ENCODE measurements at regions not wholly inside any gene's neighbourhood (a gene's known extent, or its start where the extent isn't known, plus 50 kb on each side); places are given as distances from the start of the nearest gene placed in this dataset.

DNA sequence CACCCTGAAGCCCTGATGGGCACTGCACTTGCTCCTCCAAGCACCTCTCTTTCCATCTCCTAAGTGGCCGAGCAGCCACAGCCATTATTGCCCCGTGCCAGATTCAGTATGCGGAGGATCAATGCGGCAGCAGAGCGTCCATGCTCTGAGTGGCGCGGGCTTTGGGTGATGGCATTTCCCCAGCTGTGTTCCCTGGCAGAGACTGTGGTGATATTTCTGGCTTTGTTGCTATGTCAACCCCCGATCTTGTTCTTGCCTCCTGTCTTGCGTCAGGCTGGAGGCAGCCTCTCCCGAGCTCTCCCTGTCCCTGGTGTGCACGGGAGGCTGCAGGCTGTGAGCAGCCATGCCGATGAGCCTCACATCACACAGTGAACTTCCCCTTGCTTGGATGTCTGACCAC, 1018.6 kb downstream of the TBC1D22A start:
- no peak for DNase-seq (ENCODE audit: low read depth in 2 of 2)

DNA sequence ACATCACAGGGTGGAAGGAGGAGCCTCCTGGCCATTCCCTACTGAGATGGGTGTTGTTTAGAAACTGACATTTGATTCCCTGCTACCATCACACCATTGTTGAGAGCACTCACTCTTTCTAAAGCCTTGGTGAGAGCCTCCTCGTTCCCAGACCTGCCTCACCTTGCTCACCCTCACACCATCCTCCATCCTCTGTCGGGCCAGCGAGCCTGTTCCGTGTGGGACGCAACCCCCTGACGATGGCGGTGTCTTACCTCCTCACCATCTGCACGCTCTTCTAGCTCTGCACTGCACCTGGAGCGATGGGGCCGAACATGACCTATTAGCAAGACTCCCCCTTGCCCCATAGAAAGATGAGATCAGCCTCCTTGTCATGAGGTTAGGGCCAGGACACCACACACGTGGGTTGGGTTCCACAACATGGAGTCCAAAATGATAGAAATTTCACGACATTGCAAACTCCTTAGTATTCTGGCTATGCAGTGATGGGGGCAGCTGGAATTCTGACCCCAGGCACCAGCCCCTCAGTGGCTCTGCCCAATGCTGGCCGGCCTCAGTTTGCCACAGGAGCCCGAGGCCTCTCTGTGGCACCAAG, 1017.9 kb downstream of the TBC1D22A start:
- no peak for DNase-seq (ENCODE audit: low read depth in 2 of 2)

DNA sequence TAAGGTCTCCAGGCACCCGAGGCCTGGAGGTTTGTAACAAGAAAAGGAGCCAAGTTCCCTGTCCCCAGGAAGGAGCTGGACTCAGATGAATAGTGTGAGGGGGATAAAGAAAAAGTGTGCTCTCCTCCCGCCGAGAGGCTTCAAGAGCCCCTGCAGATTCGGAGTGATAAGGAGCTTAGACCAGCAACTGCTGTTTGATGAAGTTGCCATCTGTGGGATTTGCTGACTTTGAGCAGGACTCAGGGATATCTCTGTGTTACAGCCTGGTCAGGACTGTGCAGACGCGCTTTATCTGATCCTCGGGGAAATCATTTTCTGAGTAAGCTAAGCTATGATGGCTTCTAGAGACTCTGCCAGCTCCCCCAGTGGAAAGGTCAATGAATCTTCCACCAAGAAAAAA, 1017.0 kb downstream of the TBC1D22A start:
- no peak for DNase-seq (ENCODE audit: low read depth in 2 of 2)

DNA sequence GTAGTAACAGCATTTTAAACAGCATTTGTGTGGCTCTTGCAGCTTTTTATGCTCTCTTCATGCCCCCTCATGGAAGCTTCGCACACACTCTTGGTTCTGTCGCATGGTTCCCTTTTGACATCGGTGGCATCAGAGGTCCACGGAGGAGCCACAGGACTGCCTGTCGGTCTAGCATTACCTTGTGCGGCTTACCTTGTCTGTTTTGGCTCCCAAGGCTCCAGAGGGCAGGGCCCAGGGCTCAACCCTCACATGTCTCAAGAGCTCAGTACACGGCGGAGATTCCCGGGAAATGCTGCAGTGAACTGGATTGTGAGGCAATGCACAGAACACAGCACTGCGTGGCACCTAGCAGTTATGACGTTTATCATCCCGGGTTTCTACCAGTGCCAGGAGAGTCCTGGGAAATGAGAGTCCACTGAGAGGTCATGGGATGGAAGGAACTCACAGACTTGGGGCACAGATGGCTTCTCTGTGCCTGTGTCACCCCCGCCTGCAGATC, 1015.8 kb downstream of the TBC1D22A start:
- DNase-seq (ENCODE audit: low read depth in 2 of 2): no peak

DNA sequence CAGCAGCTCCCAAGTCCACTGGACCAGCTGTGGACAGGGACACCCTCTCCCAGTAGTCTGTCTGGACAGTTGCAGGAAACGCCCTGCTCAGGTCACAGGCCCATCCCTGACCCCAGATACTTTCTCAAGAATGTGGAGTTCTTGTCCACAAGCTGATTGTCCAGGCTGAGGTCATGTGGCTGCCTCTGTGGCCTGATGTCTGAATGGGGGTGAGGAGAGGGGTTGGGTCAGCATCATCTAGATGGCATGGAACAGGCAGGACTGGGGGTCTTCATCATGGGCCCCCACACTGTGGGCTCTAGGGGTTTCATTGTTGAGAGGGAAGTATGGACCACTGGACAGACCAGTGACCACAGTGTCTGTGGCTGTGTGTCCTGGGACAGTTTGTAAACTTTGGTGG, 1015.0 kb downstream of the TBC1D22A start:
- no peak for DNase-seq (ENCODE audit: low read depth in 2 of 2)

DNA sequence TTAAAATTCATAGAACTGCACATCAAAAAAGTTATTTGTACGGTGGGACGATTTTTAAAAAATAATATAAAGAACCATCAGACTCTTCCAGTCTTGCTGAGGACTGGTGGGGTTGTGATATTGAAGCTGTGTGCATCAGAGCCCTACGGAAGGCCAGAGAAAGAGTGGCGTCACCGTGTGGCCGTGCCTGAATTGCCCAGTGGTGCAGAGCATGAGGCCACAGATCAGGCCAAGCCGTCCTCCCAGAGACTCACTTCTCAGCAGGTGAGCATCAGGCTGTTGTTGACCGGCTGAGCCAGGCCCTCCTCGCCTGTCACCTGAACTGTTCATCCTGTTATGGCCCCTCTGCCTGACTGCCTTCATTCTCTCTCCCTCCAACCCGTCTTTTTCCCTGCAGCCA, 1013.9 kb downstream of the TBC1D22A start:
- no peak for DNase-seq (ENCODE audit: low read depth in 2 of 2)

DNA sequence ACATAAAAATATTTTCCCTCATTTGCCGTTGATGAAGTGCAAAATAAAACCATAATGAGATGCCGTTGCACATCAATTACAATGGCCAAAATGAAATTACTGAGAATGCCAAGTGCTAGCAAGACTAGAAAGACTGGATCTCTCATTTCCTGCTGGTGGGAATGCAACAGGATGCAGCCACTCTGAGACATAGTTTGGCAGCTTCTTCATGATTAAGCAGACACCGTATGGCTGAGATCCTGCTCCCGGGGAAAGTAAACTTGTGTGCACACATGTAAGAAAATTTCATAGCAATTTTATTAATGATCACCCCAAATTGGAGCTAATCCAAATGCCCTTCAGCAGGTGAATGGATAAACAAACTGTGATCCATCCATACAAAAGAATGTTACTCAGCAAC, 1013.2 kb downstream of the TBC1D22A start:
- DNase-seq (ENCODE audit: low read depth in 2 of 2): no peak

DNA sequence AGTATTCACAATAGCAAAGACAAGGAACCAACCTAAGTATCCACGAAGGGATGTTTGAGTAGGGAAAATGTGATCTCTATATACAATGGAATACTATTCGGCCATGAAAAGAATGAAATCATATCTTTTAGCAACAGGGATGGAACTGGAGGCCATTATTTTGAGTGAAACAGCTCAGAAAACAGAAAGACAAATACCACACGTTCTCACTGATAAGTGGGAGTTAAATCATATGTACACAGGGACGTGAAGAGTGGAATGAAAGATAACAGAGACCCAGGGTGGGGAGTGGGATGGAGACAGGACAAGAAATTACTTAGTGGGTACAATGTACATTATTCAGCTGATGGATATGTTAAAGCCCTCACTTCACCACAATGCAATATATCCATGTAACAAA, 1012.7 kb downstream of the TBC1D22A start:
- no peak for DNase-seq (ENCODE audit: low read depth in 2 of 2)

DNA sequence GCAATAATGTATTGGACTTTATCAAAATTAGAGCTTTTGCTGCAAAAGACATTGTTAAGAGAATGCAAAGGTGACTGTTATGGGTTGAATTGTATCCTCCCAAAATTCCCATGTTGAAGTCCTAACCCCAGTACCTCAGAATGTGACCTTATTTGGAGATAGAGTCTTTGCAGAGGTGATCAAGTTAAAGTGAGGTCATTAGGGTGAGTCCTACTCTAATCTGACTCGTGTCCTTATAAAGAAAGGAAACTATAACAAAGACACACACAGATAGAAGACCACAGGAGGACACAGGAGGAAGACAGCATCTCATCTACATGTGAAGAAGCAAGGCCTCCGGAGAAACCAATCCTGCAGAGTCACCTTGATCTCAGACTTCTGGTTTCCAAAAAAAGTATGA, 1011.2 kb downstream of the TBC1D22A start:
- no peak for DNase-seq (ENCODE audit: low read depth in 2 of 2)

DNA sequence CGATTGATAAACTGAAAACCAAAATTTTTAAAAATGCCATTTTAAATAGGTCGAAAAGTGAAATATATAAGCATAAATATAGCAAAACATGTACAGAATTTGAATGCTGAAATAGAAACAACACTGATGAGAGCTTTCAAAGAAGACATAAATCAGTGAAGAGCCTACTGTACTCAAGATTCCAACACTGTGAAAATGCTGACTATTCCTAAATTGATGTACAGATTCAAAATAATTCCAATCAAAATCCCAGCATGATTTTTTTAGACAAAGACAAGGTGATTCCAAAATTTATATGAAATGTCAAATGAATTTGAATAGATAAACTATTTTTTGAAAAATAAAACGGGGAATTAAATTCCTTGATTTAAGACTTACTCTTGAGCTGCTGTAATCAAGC, 1010.4 kb downstream of the TBC1D22A start:
- DNase-seq (ENCODE audit: low read depth in 2 of 2): no peak

DNA sequence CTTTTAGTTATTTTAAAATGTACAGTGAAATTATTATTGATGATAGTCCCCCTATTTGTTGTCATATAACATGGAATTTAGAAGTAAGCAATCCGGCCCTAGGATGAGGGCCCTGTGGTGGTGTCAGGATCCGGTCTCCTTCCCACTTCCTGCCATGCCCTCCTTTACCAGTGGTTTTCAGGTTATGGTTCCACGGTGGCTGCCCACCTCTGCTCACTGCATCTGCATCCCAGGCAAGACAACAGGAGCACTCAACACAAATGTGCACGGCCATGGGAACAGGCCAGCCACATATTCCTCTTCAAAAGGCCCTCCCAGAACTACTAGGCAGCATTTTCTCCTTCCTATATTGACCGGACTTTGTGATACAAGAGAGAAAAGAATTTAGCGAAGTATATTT, 1007.2 kb downstream of the TBC1D22A start:
- DNase-seq (ENCODE audit: low read depth in 2 of 2): no peak

DNA sequence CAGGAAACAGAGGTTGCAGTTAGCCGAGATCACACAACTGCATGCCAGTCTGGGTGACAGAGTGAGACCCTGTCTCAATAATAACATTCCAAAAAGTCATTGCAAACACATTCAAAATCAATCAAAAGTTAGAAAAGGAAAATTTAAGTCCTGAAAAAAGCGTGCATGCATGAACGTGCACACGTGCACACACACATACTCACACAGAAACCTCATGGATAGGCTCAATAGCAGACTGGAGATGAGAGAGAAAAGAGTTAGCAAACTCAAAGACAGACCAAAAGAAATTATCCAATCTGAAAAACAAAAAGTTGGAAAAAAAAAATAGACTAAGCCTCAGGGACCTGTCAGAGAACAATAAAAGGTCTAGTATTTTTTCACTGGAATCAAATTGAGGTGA, 1005.6 kb downstream of the TBC1D22A start:
- no peak for DNase-seq (ENCODE audit: low read depth in 2 of 2)

DNA sequence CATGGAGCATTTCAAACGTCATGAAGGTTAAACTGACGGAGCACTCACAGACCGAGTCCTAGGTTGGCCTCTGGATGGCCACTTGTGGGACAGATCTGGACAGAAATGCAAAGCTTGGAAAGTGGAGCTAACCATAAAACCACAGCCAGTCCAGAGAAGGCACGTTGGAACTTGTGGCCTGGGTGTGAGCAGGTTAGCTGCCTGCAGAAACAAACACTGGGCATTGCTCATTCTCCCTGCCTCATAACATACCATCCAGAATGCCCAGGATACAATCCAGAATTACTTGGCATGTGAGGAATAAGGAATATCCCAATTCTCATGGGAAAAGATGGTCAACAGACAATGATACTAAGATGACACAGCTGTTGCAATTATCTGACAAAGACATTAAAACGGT, 1005.0 kb downstream of the TBC1D22A start:
- DNase-seq (ENCODE audit: low read depth in 2 of 2): no peak

DNA sequence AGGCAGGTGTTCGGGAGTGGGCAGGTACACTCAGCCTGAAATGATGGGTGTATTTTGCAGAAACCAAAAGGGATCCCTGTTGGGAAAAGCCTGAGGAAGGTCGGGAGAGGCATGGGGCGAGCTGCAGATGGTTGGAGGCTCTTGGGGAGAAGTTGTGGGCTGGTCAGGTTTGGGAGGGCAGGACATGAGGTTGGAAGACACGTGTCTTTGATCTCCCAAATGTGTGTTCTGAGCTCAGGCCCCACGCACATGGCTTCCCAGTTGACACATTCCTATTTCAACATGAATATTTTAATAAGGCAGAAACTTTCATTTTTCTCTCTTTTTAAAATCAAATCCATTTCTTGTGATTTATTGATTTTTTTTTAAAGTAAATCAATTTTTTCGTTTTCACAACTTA, 1003.3 kb downstream of the TBC1D22A start:
- no peak for DNase-seq (ENCODE audit: low read depth in 2 of 2)

DNA sequence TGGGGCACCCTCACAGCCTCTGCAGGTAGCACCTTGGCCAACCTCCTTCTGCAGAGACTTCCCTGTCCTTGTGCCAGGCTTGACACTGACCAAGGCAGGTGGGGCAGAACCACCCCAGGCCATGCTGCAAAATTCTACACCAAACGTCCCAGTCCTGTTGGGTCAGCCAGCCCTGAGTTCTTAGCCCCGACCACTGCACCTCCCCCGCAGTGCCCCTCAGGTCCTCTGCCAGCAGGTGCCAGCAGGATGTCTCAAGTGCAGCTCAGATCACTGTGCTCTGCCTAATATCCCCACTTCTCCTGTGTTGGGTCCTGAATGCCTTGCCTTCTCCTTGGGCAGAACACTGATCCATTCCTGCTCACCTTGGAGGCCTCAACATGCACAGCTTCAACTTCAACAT, 999.7 kb downstream of the TBC1D22A start:
- no peak for DNase-seq (ENCODE audit: low read depth in 2 of 2)

DNA sequence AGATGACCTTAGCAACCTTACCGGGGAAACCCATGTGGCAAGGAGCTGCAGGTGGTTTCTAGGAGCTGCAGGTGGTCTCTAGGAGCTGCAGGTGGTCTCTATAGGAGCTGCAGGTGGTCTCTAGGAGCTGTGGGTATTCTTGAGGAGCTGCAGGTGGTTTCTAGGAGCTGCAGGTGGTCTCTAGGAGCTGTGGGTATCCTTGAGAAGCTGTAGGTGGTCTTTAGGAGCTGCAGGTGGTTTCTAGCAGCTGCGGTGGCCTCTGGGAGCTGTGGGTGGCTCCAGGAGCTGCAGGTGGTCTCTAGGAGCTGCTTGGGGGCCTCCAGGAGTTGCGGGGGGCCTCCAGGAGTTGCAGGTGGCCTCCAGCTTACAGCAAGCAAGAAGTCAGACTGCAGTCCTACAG, 997.5 kb downstream of the TBC1D22A start:
- no peak for DNase-seq (ENCODE audit: low read depth in 2 of 2)

DNA sequence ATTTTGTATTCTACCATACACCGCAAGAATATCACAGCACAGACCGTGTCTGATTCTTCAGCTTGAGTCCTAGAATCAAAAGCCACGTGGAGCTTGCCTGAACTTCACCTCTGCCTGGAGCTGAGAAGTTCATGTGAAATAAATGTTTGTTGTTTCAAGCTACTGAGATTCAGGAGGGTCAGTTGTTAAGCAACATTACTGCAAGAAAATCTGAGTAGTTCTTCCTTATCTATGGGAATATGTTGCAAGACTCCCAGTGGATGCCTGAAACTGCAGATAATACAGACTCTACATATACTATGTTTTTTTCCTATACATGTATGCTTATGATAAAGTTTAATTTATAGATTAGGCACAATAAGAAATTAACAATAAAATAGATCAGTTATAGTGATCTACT, 995.3 kb downstream of the TBC1D22A start:
- DNase-seq (ENCODE audit: low read depth in 2 of 2): no peak

DNA sequence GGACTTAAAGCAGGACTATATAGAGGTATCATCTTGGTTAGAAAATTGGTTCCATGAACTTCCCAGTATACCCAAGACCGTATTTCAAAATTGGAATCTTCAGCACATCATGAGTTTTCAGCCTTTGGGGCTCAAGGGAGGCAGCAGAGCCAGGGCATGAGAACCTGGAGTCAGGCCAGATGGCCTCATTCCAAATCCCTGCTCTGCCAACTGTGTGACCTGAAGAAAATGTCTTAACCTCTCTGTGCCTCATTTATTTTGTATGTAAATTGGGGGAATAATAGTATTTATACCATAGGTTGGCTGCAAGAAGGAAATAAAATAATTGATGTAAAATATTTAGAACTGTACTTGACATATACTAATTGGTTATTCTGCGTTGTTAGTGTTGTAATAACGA, 987.6 kb downstream of the TBC1D22A start:
- no peak for DNase-seq (ENCODE audit: low read depth in 2 of 2)

DNA sequence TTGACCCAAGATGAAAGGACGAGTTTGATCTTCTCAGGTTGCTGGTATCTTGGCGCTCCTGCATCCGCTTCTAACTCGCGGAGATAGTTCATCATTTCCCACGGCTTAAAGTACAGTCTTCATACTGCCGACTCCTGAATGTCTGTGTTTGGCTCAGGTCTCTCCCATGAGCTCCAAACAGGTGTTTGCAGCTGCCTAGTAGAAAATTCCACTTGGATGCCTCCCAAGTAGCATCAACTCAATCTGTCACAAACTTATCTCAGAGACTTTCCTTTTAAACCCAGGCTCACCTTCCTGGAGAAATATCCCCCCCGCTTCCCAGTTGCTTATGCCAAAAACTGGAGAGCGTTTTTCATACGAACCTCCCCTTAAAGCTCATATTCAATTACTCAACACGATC, 986.5 kb downstream of the TBC1D22A start:
- no peak for DNase-seq (ENCODE audit: low read depth in 2 of 2)

DNA sequence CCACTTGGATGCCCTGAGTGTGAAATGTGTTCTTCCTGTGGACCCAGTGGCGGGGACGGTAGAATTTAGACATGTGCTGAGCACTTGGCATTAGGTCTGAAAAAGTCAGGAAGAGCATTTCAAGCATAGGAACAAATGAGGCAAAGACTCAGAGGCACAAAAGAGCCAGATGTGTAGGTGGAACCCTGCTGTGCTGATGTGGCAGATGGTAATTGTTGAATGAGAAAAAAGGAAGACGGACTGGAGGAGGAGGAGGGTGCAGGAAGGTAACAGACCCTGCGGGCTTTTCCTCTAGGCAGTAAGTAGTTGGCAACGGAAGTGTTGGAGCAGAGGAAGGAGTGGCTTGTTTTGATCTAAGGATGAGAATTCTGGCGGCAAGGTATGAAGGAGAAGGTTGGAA, 985.8 kb downstream of the TBC1D22A start:
- no peak for DNase-seq (ENCODE audit: low read depth in 2 of 2)

DNA sequence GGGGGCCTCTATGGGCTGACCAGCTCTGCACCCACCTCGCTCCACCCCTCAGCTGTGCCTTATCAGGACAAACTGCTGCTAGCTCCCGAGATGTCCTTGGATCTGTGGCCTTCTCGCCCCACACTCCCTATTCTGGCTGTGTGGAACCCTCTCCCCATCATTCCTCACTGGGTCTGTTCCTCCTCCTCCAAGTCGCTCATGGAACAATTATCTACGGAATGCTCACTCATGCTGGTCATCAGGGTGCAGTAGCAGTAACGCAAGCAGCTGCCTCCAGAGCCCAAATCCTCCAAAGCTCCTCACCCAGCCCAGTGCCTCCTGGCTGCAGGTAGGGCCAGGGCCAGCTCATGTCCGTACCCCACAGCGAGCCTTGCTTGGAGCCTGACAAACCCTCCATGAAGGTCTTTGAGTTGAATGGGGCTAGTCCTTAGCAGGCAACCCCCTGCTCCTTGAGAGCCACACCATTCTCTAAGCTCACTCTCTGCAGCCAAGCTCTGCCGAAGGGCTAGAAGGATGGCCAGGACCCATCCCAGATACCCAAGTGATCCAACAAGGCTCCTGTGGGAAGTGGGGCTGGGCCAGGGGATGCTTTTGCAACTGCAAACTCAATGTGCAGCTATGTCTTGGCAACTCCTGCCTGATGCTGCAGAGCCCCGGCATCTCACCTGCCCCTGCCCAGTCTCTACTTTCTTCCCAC, 977.8 kb downstream of the TBC1D22A start:
- DNase-seq (ENCODE audit: low read depth in 2 of 2): no peak

DNA sequence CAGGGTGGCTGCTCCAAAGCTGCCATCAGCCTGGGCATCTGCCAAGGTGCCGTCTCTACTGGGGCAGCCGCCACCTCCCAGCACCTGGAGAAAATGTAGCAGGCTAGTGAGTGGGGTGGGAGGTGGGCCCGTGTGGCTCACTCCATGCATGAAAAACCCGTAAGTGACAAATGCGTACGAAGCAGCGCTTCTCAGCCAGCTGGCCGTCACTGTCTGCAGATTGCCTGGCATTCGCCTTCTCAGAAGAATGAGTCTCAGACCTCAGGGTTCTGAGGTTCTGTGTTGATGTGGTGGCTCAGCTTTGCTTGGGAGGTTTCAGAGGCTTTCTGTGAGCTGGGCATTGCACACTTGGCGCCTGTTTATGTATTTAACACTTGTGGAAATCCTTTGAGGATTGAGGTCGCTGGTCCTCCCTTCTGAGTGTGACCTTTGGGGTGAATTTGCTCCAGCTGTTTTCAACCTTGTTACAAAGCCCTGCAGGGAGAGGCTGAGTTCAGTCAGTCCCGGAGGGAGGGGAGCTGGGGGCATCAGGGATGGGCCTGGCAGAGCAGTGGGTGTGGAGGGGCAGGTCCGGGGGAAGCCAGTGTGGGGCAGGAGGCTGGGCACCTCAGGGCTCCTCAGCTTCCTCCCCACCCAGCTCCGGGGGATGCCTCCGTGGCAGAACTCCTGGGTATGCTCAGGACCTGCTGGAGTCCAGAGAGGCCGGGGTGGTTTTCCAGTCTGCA, 977.0 kb downstream of the TBC1D22A start:
- DNase-seq (ENCODE audit: low read depth in 2 of 2): no peak

DNA sequence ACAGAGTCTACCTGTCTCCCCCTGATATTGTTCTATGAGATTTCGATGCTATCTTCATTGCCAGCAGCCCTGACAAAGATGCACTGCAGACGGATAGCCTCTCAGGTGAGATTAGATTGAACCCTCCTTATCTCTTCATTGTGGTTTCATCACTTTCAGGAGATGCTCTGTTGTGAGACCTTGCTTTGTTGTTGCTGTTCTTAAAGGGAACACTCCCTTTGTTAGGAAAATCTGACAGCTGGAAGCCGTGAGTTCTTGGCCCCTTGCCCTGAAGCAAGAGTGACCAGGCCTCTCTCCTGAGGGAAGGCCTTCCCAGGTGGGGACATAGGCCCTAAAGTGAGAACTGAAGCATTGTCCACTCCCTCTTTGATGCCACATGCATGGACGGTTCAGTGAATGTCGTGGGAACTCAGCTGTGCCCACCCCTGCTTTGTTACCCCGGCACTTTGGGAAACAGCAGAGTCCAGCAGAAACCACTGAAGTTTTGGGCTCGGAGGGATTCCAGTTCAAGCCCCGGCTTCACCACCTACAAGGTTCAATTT, 976.1 kb downstream of the TBC1D22A start:
- DNase-seq (ENCODE audit: low read depth in 2 of 2): no peak
